H1 (cell line): ENCODE measurements at regions not wholly inside any gene's neighbourhood (a gene's known extent, or its start where the extent isn't known, plus 50 kb on each side); places are given as distances from the start of the nearest gene placed in this dataset.

ENCODE experiments used
- ASH2L ChIP-seq: fragments of 200-600, 300-600 bp; sonication (generic); IDR thresholded peaks from one replicate; pipeline ENCODE4 v1.7.1; 2017; ENCODE audit warnings: low read length
- BACH1 ChIP-seq: IDR thresholded peaks from 2 replicates; pipeline ENCODE4 v1.6.1; 2012; ENCODE audit warnings: low read length, improper control_type of control experiment
- EGR1 ChIP-seq: IDR thresholded peaks from 2 replicates; pipeline ENCODE4 v1.6.1; 2011; ENCODE audit warnings: low read depth, low read length, borderline replicate concordance
- MAX ChIP-seq: IDR thresholded peaks from 2 replicates; pipeline ENCODE4 v1.6.1; 2012; ENCODE audit warnings: inconsistent platforms
- RNF2 ChIP-seq: fragments of 200-900, 300-1000 bp; sonication (generic); IDR thresholded peaks from 2 replicates; pipeline ENCODE4 v1.7.1; 2016; ENCODE audit warnings: borderline replicate concordance, low read depth, mild to moderate bottlenecking, antibody characterized with exemption, low read length; ENCODE audit not compliant: poor library complexity, severe bottlenecking; ENCODE audit errors: missing control alignments
- SIN3A ChIP-seq, 2 experiments: IDR thresholded peaks in 1 of 2; conservative IDR thresholded peaks in 1 of 2; 2 replicates each; pipeline ENCODE4 v1.6.1; 2011 to 2012; ENCODE audit warnings: low read length in 2 of 2, improper control_type of control experiment in 1 of 2, low read depth in 1 of 2, mild to moderate bottlenecking in 1 of 2

- TF ChIP-seq MAX (no peak), BACH1 (no peak), RNF2 (no peak), EGR1 (no peak), SIN3A (conservative IDR thresholded peaks at IDR 0.05 in 1 of 2, IDR thresholded peaks at IDR 0.05 in 1 of 2; ENCODE audit: low read depth in 1 of 2, low read length in 2 of 2) (no peak), ASH2L (no peak)
Observed at GRCh38 chr20:47960769-47961541, 175.7 kb upstream of the SULF2 start (continued).
